ENCODE measurements at regions not wholly inside any gene's neighbourhood (a gene's known extent, or its start where the extent isn't known, plus 50 kb on each side); places are given as distances from the start of the nearest gene placed in this dataset.

DNA sequence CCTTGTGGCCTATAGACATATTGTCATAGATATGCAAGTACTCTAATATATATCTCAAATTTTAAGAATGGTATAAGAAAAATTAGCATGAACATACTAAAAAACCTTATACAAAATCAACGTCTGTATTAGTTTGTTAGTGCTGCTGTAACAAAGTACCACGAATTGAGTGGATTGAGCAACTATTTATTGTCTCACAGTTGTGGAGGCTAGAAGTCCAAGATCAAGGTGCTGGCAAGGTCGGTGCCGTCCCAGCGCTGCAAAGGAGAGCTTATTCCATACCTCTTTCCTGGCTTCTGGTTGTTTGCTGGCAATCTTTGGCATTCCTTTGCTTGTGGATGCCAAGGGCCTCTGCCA is 317.6 kb upstream of the FERMT1 start:
- no peak for TF ChIP-seq CTCF (IDR thresholded peaks at IDR 0.05; ENCODE audit: low read depth, low read length)
- no peak for DNase-seq (ENCODE audit: low read depth in 1 of 2, low spot score in 1 of 2)
- Histone ChIP-seq H3K4me3 (no peak overlapping the region), H3K27ac (peak overlapping the region; percentile 86), H3K9me3 (ENCODE audit: low read depth) (no peaks in the 10 kb centered on the region), H3K4me1 (ENCODE audit: low read depth) (peaks cover 14% of the 10 kb centered on the region), H3K27me3 (no peaks in the 10 kb centered on the region), H3K36me3 (no peaks in the 10 kb centered on the region)

DNA sequence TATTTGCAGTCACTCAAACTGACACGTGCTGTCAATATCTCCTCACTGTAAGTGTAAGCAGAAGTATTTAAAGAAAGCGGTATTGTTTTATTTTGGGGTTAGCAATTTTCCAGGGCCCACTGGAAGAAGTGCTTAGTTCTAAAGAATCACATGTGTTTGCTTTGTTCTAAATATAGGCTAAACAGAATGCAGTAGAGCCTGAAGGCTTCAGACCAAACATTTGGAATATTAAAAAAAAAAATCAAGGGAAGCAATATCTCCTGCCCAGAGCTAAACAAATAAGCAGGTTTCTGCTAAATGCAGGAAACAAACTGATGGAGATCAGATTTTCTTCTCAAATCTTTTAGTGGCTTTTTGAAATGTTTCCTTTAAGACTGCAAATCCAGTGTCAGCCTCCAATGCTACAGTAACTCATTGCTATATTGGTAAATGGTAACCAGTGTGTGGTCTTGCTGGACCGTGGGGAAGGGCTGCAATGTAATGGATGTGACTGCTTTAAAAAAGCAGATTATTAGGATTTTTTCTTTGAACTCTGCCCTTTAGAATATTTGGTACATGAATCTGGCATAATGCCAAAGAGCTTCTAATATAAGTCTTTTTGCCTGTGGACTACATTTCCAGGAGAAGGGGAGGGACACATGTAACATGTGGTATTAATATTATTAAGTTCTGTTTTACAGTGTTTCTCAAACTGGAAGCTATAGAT is 317.1 kb upstream of the FERMT1 start:
- H3K27ac ChIP-seq: peak overlapping the region; percentile 86
- no peak for TF ChIP-seq CTCF (IDR thresholded peaks at IDR 0.05; ENCODE audit: low read depth, low read length)
- peak in 1 of 2 donors; percentile 2 for DNase-seq (ENCODE audit: low read depth in 1 of 2, low spot score in 1 of 2)
- no peak overlapping the region for H3K4me3 ChIP-seq
- no peaks in the 10 kb centered on the region for H3K27me3 ChIP-seq
- H3K9me3 ChIP-seq (ENCODE audit: low read depth): no peaks in the 10 kb centered on the region
- H3K36me3 ChIP-seq: no peaks in the 10 kb centered on the region
- H3K4me1 ChIP-seq (ENCODE audit: low read depth): peaks cover 14% of the 10 kb centered on the region

DNA sequence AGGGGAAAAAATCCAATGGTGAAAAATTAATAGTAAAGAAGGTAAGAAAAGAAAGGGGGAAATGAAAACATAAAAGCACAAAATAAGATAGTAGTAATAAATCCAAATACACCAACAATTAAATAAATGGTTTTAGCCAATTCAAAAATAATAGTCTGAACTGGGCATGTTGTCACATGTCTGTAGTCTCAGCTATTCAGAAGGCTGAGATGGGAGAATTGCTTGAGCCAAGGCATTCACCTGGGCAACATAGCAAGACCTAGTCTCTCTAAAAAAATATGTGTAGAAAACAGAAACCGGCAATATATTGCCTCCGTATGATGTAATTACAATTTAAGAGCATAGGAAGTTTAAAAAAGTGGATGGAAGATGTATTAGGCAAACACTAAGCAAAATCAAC is 311.3 kb upstream of the FERMT1 start:
- no peaks in the 10 kb centered on the region for H3K27me3 ChIP-seq
- no peak for DNase-seq (ENCODE audit: low read depth in 1 of 2, low spot score in 1 of 2)
- no peak overlapping the region for H3K4me3 ChIP-seq
- TF ChIP-seq CTCF (IDR thresholded peaks at IDR 0.05; ENCODE audit: low read depth, low read length): no peak
- H3K4me1 ChIP-seq (ENCODE audit: low read depth): peaks cover 3% of the 10 kb centered on the region
- H3K9me3 ChIP-seq (ENCODE audit: low read depth): no peaks in the 10 kb centered on the region
- H3K27ac ChIP-seq: no peak overlapping the region
- H3K36me3 ChIP-seq: no peaks in the 10 kb centered on the region

GRCh38 chr20:6430381-6430780 is 307.6 kb upstream of the FERMT1 start:
- H3K9me3 ChIP-seq (ENCODE audit: low read depth): no peaks in the 10 kb centered on the region
- no peak overlapping the region for H3K4me3 ChIP-seq
- H3K36me3 ChIP-seq: no peaks in the 10 kb centered on the region
- no peak for DNase-seq (ENCODE audit: low read depth in 1 of 2, low spot score in 1 of 2)
- H3K27me3 ChIP-seq: no peaks in the 10 kb centered on the region
- H3K27ac ChIP-seq: no peak overlapping the region
- H3K4me1 ChIP-seq (ENCODE audit: low read depth): no peaks in the 10 kb centered on the region
- no peak for TF ChIP-seq CTCF (IDR thresholded peaks at IDR 0.05; ENCODE audit: low read depth, low read length)

DNA sequence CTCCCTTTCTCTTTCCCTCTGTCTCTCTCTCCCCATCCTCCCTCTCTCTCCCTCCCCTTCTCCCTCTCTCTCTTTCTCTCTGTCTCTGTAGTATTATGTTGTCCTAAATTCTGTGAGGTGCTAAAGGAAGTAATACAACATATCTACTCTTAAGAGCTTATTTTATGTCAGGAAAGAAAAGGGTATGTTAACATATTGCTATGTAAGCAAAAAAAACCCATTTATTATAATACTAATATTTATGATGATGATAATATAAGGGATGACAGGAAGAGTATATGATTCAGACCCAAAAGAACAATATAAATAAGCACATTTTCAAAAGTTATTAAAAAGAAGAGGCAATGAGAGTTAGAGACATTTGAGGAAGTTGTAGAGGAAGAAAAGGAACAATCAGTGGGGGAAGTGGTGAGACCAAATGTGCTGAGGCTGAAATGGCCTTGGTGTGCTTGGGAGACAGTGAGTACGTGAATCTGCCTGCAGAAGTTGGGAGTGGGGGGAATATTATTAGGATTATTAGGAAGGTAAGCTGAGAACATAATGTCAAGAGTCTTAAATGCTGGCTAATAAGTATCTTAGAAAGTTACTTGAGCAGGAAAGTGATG is 303.6 kb upstream of the FERMT1 start:
- no peaks in the 10 kb centered on the region for H3K36me3 ChIP-seq
- H3K4me3 ChIP-seq: no peak overlapping the region
- H3K27ac ChIP-seq: no peak overlapping the region
- no peak for DNase-seq (ENCODE audit: low read depth in 1 of 2, low spot score in 1 of 2)
- no peak for TF ChIP-seq CTCF (IDR thresholded peaks at IDR 0.05; ENCODE audit: low read depth, low read length)
- H3K27me3 ChIP-seq: no peaks in the 10 kb centered on the region
- H3K9me3 ChIP-seq (ENCODE audit: low read depth): no peaks in the 10 kb centered on the region
- H3K4me1 ChIP-seq (ENCODE audit: low read depth): no peaks in the 10 kb centered on the region

All from cardiac muscle cell (in vitro differentiated cells and primary cell).